Left lung (tissue), 4 donors: ENCODE measurements at regions not wholly inside any gene's neighbourhood (a gene's known extent, or its start where the extent isn't known, plus 50 kb on each side); places are given as distances from the start of the nearest gene placed in this dataset.

Source experiments
- ATAC-seq: fragments of 200-7000 bp; cut with Tn5 transposase; one replicate; pipeline ENCODE4 v1.9.1; 2020; ENCODE audit warnings: moderate library complexity
- DNase-seq, 4 donors: peaks; one replicate each; pipeline ENCODE4 v3.0.0-alpha.2; 2013 to 2020
- H3K27ac ChIP-seq, 2 donors: fragments of 200-600 bp; sonication (generic) in 1 of 2; one replicate each; pipeline versions ENCODE4 v1.5.0 to v1.8.0; 2020 to 2021
- H3K27me3 ChIP-seq, 2 donors: fragments of 200-600 bp; sonication (generic) in 1 of 2; one replicate each; pipeline versions ENCODE4 v1.5.0 to v1.8.0; 2020 to 2021
- H3K36me3 ChIP-seq, 2 donors: fragments of 200-600 bp; sonication (generic) in 1 of 2; one replicate each; pipeline versions ENCODE4 v1.5.0 to v1.8.0; 2020 to 2021
- H3K4me1 ChIP-seq, 2 donors: fragments of 200-600 bp; one replicate each; pipeline ENCODE4 v1.8.0; 2021
- H3K4me3 ChIP-seq, 2 donors: fragments of 200-600 bp; sonication (generic) in 1 of 2; one replicate each; pipeline versions ENCODE4 v1.5.0 to v1.8.0; 2020 to 2021; ENCODE audit warnings: mild to moderate bottlenecking in 1 of 2
- H3K9me3 ChIP-seq, 2 donors: fragments of 200-600 bp; sonication (generic) in 1 of 2; one replicate each; pipeline versions ENCODE4 v1.5.0 to v1.8.0; 2020 to 2021
- intact Hi-C, 2 donors: fragments of 100-400 bp; cut with DNase I; formaldehyde crosslinking; loops; one replicate each; pipeline versions ENCODE4 v1.11.2 to v1.14.2; 2022
- TF ChIP-seq, protein P1 (sequence below), 2 donors: fragments of 200-600 bp; sonication (generic) in 1 of 2; IDR thresholded peaks; one replicate each; pipeline versions ENCODE4 v1.5.0 to v1.8.0; 2021; ENCODE audit warnings: antibody characterized with exemption in 2 of 2
- donor health status: DM: no; HTN: yes; CAD: no.
- donor health status: DM: no; HTN: no; CAD: no.

DNA sequence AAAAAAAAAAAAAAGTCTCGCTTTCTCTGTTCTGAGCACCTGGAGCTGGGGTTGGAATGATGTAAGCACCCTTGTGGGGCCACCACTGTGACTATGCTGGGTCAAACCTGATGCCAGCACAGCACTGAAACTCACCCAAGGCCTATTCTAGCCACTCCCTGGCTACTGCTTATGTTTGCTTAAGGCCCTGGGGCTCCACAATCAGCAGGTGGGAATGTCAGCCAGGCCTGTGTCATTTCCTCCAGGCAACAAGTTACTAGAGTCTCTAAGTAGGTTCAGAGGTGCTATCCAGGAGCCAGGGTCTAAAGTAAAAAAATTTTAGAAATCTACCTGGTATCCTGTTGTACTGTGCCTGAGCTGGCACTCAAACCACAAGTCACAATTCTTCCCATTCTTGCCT, 1306.8 kb downstream of the STIM2 start:
- no peaks in the 10 kb centered on the region for H3K36me3 ChIP-seq
- H3K9me3 ChIP-seq = peaks cover 0 to 8% of the 10 kb centered on the region in 2 donors
- no peaks in the 10 kb centered on the region for H3K27me3 ChIP-seq
- ATAC-seq (no peak), DNase-seq (no peak)
- no peaks in the 10 kb centered on the region for H3K4me1 ChIP-seq
- intact Hi-C loops = no loop called here
- TF ChIP-seq, protein P1, sequence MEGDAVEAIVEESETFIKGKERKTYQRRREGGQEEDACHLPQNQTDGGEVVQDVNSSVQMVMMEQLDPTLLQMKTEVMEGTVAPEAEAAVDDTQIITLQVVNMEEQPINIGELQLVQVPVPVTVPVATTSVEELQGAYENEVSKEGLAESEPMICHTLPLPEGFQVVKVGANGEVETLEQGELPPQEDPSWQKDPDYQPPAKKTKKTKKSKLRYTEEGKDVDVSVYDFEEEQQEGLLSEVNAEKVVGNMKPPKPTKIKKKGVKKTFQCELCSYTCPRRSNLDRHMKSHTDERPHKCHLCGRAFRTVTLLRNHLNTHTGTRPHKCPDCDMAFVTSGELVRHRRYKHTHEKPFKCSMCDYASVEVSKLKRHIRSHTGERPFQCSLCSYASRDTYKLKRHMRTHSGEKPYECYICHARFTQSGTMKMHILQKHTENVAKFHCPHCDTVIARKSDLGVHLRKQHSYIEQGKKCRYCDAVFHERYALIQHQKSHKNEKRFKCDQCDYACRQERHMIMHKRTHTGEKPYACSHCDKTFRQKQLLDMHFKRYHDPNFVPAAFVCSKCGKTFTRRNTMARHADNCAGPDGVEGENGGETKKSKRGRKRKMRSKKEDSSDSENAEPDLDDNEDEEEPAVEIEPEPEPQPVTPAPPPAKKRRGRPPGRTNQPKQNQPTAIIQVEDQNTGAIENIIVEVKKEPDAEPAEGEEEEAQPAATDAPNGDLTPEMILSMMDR (IDR thresholded peaks at IDR 0.05) = no peak
- no peak overlapping the region for H3K27ac ChIP-seq
- H3K4me3 ChIP-seq = no peak overlapping the region

DNA sequence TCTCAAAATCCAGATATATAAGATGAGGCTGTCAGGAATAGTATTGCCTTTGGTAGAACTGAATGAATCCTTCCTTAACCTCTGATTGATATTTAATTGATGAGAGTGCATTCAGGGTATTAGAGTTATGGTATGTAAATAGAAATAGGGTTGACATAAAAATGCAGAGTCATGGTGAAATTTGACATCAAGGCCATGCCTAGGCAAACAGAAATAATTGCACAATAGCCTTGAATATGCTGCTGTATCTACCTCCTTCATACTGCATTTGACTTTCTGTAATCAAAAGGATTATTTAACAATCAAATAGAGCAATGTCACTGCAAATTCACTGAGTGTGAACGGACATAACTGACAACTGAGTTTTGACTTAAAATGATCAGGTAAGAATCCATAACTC, 1316.3 kb downstream of the STIM2 start:
- H3K4me1 ChIP-seq = no peaks in the 10 kb centered on the region
- intact Hi-C loops = no loop called here
- no peaks in the 10 kb centered on the region for H3K36me3 ChIP-seq
- DNase-seq (no peak), ATAC-seq (no peak)
- H3K4me3 ChIP-seq = no peak overlapping the region
- TF ChIP-seq, protein P1 (IDR thresholded peaks at IDR 0.05) = no peak
- no peaks in the 10 kb centered on the region for H3K27me3 ChIP-seq
- H3K9me3 ChIP-seq = no peaks in the 10 kb centered on the region
- no peak overlapping the region for H3K27ac ChIP-seq

DNA sequence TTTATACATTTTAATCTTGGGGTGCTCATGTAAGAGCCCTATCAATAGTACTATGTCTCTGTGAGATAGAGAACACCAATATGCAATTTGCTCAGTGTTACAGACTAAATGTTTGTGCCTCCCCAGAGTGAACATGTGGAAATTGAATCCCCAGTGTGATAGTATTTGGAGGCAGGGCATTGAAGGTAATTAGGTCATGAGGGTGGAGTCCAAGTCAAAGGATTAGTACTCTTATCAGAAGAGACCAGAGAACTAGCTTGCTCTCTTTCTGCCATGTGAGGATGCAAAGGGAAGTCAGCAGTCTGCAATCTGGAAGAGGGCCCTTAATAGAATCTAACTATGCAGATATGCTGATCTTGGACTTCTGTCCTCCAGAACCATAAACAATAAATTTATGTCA, 1317.0 kb downstream of the STIM2 start:
- no peaks in the 10 kb centered on the region for H3K27me3 ChIP-seq
- no peaks in the 10 kb centered on the region for H3K4me1 ChIP-seq
- TF ChIP-seq, protein P1 (IDR thresholded peaks at IDR 0.05) = no peak
- DNase-seq (no peak), ATAC-seq (no peak)
- intact Hi-C loops = no loop called here
- H3K36me3 ChIP-seq = no peaks in the 10 kb centered on the region
- no peak overlapping the region for H3K4me3 ChIP-seq
- H3K27ac ChIP-seq = no peak overlapping the region
- no peaks in the 10 kb centered on the region for H3K9me3 ChIP-seq

DNA sequence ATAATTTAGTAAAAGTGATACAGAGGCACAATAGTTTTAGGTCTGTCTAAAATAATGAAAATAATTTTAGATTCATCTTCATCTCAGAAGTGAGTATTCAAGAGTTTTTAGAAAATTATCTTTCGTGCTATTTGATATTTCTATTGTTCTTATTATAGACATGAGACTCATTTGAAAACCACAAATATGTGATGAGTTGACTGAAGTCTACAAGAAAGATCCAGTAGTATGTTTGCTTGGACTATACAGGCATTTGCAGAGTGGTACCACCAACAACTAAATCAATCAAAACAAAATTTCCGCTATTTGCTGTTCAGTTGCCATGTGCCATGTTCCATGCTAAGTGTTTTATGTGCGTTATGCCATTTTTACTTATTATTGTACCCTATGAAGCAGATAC, 1318.5 kb downstream of the STIM2 start:
- intact Hi-C loops = no loop called here
- Histone ChIP-seq H3K9me3 (peaks cover 0 to 3% of the 10 kb centered on the region in 2 donors), H3K27ac (no peak overlapping the region)

DNA sequence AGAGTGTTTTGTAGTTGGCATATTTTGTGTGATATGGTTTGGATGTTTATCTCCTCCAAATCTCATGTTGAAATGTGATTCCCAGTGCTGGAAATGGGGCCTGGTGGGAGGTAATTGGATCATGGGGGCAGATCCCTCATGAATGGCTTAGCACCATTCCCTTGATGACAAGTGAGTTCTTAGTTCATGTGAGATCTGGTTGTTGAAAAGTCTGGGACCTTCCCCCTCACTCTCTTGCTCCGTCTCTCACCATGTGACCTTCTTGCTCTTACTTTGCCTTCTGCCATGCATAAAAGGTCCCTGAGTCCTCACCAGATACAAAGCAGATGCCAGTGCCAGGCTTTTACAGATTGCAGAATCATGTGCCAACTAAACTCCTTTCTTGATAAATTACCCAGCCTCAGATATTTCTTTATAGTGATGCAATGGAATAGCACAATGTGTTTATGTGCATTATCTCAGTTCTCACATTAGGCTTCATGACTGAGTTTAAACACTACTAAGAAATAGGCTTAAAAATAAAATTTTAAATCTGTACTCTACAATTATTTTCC, 1348.8 kb downstream of the STIM2 start:
- H3K27ac ChIP-seq = no peak overlapping the region
- no peak for ATAC-seq
- no peak overlapping the region for H3K4me3 ChIP-seq
- no peaks in the 10 kb centered on the region for H3K4me1 ChIP-seq
- no peak for DNase-seq
- TF ChIP-seq, protein P1 (IDR thresholded peaks at IDR 0.05) = no peak
- intact Hi-C loops = no loop called here
- no peaks in the 10 kb centered on the region for H3K27me3 ChIP-seq
- H3K9me3 ChIP-seq = peaks cover 0 to 17% of the 10 kb centered on the region in 2 donors
- H3K36me3 ChIP-seq = no peaks in the 10 kb centered on the region

More for the DNA sequence above, 1318.5 kb downstream of the STIM2 start:
- ATAC-seq (no peak), DNase-seq (no peak)
- no peaks in the 10 kb centered on the region for H3K4me1 ChIP-seq
- no peak overlapping the region for H3K4me3 ChIP-seq
- no peaks in the 10 kb centered on the region for H3K36me3 ChIP-seq
- no peaks in the 10 kb centered on the region for H3K27me3 ChIP-seq
- TF ChIP-seq, protein P1 (IDR thresholded peaks at IDR 0.05) = no peak
